Tibial nerve (tissue), 4 donors: ENCODE measurements at regions not wholly inside any gene's neighbourhood (a gene's known extent, or its start where the extent isn't known, plus 50 kb on each side); places are given as distances from the start of the nearest gene placed in this dataset.

ENCODE experiments used
- EP300 ChIP-seq, 2 donors: sonication (generic); formaldehyde crosslinking; IDR thresholded peaks; one replicate each; pipeline ENCODE4 v1.6.1; 2017; ENCODE audit warnings: antibody characterized with exemption in 2 of 2, mild to moderate bottlenecking in 1 of 2
- TF ChIP-seq, protein P1 (sequence below), 5 experiments: fragments of 200-600 bp in 3 of 5; fragments of 450-650 bp in 2 of 5; sonication (generic) in 3 of 5; IDR thresholded peaks; one replicate each; pipeline ENCODE4 v1.5.1; 2016 to 2019; ENCODE audit warnings: antibody characterized with exemption in 5 of 5, mild to moderate bottlenecking in 3 of 5, moderate library complexity in 2 of 5

GRCh38 chr5:93082981-93083380 is 498.0 kb downstream of the NR2F1-AS1 start:
- no peak for TF ChIP-seq EP300 (IDR thresholded peaks at IDR 0.05)
- TF ChIP-seq, protein P1, sequence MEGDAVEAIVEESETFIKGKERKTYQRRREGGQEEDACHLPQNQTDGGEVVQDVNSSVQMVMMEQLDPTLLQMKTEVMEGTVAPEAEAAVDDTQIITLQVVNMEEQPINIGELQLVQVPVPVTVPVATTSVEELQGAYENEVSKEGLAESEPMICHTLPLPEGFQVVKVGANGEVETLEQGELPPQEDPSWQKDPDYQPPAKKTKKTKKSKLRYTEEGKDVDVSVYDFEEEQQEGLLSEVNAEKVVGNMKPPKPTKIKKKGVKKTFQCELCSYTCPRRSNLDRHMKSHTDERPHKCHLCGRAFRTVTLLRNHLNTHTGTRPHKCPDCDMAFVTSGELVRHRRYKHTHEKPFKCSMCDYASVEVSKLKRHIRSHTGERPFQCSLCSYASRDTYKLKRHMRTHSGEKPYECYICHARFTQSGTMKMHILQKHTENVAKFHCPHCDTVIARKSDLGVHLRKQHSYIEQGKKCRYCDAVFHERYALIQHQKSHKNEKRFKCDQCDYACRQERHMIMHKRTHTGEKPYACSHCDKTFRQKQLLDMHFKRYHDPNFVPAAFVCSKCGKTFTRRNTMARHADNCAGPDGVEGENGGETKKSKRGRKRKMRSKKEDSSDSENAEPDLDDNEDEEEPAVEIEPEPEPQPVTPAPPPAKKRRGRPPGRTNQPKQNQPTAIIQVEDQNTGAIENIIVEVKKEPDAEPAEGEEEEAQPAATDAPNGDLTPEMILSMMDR (IDR thresholded peaks at IDR 0.05), result no peak
